Tibial nerve (tissue), 4 donors: ENCODE measurements at regions not wholly inside any gene's neighbourhood (a gene's known extent, or its start where the extent isn't known, plus 50 kb on each side); places are given as distances from the start of the nearest gene placed in this dataset.

Experiments
- DNase-seq, 2 donors: peaks; one replicate each; pipeline ENCODE4 v3.0.0-alpha.2; 2019; ENCODE audit warnings: low spot score in 2 of 2
- H3K27ac ChIP-seq, 4 donors: fragments of 200-600 bp; sonication (generic) in 3 of 4; one replicate each; pipeline ENCODE4 v1.5.1; 2017 to 2019; ENCODE audit warnings: mild to moderate bottlenecking in 1 of 4
- H3K27me3 ChIP-seq, 2 donors: fragments of 200-600 bp; sonication (generic) in 1 of 2; one replicate each; pipeline versions ENCODE4 v1.5.1 to v1.6.0; 2017 to 2019
- H3K36me3 ChIP-seq, 3 donors: fragments of 200-600 bp; sonication (generic); one replicate each; pipeline ENCODE4 v1.5.1; 2018 to 2019
- H3K4me1 ChIP-seq, 4 donors: fragments of 200-600 bp; sonication (generic) in 3 of 4; one replicate each; pipeline ENCODE4 v1.5.1; 2017 to 2019
- H3K4me3 ChIP-seq, 4 donors: fragments of 200-600 bp; sonication (generic) in 3 of 4; one replicate each; pipeline ENCODE4 v1.5.1; 2017 to 2019; ENCODE audit warnings: mild to moderate bottlenecking in 1 of 4, moderate library complexity in 1 of 4
- H3K9me3 ChIP-seq, 4 donors: fragments of 200-600 bp; sonication (generic) in 3 of 4; one replicate each; pipeline ENCODE4 v1.5.1; 2017 to 2019
- CTCF ChIP-seq, 5 experiments: fragments of 200-600 bp in 3 of 5; fragments of 450-650 bp in 2 of 5; sonication (generic) in 3 of 5; IDR thresholded peaks; one replicate each; pipeline ENCODE4 v1.5.1; 2016 to 2019; ENCODE audit warnings: antibody characterized with exemption in 5 of 5, mild to moderate bottlenecking in 3 of 5, moderate library complexity in 2 of 5
- EP300 ChIP-seq, 2 donors: sonication (generic); formaldehyde crosslinking; IDR thresholded peaks; one replicate each; pipeline ENCODE4 v1.6.1; 2017; ENCODE audit warnings: antibody characterized with exemption in 2 of 2, mild to moderate bottlenecking in 1 of 2
- POLR2A ChIP-seq, 2 donors: fragments of 450-650 bp; IDR thresholded peaks; one replicate each; pipeline ENCODE4 v1.6.1; 2017; ENCODE audit warnings: antibody characterized with exemption in 2 of 2, mild to moderate bottlenecking in 2 of 2, moderate library complexity in 2 of 2
- WGBS, 2 donors: methylation state at CpG; one replicate each; pipeline ENCODE4 v1.1.5; 2018; 5-methylcytosine and 5-hydroxymethylcytosine counted together

DNA sequence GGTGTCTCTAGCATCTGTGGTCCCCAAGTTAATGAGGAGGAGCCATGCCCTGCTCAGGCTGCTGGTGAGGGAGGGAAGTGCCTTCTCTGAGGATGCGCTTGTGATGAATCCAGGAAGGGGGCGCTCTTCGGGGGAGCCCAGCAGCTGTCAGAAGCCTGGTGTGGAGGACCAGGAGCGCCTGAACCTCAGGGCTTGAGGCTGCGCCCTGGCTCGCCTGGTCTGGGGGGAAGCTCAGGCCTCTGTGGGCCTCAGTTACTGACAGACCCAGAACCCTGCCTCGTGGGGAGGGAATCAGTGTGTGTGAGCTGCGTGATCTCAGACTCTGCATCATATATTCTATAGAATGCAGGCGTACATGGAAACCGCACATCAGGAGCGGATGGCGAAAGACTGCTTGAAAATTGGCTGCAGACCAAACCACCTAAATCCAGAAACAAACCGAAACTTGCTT lies 126.1 kb downstream of the SEC14L1 start:
- Histone ChIP-seq H3K27me3 (no peaks in the 10 kb centered on the region), H3K4me1 (no peaks in the 10 kb centered on the region), H3K4me3 (no peak overlapping the region), H3K27ac (no peak overlapping the region), H3K36me3 (no peaks in the 10 kb centered on the region), H3K9me3 (no peaks in the 10 kb centered on the region)
- no peak for DNase-seq
- TF ChIP-seq EP300 (IDR thresholded peaks at IDR 0.05) (no peak), CTCF (IDR thresholded peaks at IDR 0.05) (no peak), POLR2A (IDR thresholded peaks at IDR 0.05) (no peak)
- WGBS, 2 donors: 65 to 74% methylated on average over 12 to 13 of the region's 13 CpGs

- Histone ChIP-seq H3K4me3 (no peak overlapping the region), H3K27me3 (peaks cover 0 to 7% of the 10 kb centered on the region in 2 donors), H3K27ac (no peak overlapping the region), H3K36me3 (no peaks in the 10 kb centered on the region), H3K4me1 (no peaks in the 10 kb centered on the region), H3K9me3 (no peaks in the 10 kb centered on the region)
- TF ChIP-seq EP300 (IDR thresholded peaks at IDR 0.05) (no peak), CTCF (IDR thresholded peaks at IDR 0.05) (no peak)
- DNase-seq: no peak
- 91 to 93% methylated on average over 18 of the region's 18 CpGs for WGBS, 2 donors
These were observed 129.2 kb downstream of the SEC14L1 start for GRCh38 chr17:77269696-77270681.

- 76 to 79% methylated on average over 8 of the region's 8 CpGs for WGBS, 2 donors
- no peak for DNase-seq
- Histone ChIP-seq H3K4me1 (peaks cover 0 to 5% (median 0%) of the 10 kb centered on the region in 4 donors), H3K36me3 (no peaks in the 10 kb centered on the region), H3K27me3 (peaks cover 0 to 7% of the 10 kb centered on the region in 2 donors), H3K4me3 (no peak overlapping the region), H3K27ac (no peak overlapping the region), H3K9me3 (no peaks in the 10 kb centered on the region)
- TF ChIP-seq CTCF (IDR thresholded peaks at IDR 0.05) (no peak), POLR2A (IDR thresholded peaks at IDR 0.05) (no peak), EP300 (IDR thresholded peaks at IDR 0.05) (no peak)
These were observed 130.6 kb downstream of the SEC14L1 start for GRCh38 chr17:77271411-77271810.

DNA sequence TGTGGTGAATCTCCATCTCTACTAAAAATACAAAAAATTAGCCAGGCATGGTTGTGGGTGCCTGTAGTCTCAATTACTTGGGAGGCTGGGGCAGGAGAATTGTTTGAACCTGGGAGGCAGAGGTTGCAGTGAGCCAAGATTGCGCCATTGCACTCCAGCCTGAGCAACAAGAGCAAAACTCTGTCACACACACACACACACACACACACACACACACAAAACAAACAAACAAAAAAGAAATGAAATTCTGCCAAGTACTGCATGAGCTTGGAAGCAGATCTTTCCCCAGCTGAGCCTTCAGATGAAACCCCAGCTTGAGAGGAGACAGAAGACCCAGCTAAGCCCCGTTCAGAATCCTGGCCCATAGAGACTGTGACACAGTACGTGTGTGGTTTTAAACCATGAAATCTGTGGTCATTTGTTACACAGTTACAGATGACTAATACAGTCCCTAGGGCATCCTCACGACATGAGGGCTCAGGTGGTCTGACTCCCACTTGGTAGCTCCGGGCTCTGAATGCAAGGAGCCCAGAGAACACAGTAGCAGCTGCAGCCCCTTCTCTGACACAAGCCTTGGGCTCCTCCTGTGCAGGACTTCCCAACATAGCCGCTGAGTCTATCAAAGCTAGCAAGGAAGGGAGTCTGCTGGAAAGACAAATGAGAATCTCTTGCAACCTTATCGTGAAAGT lies 132.8 kb downstream of the SEC14L1 start:
- H3K9me3 ChIP-seq: no peaks in the 10 kb centered on the region
- no peak overlapping the region for H3K4me3 ChIP-seq
- H3K27me3 ChIP-seq: peaks cover 0 to 7% of the 10 kb centered on the region in 2 donors
- no peak for TF ChIP-seq POLR2A (IDR thresholded peaks at IDR 0.05)
- TF ChIP-seq CTCF (IDR thresholded peaks at IDR 0.05): no peak
- TF ChIP-seq EP300 (IDR thresholded peaks at IDR 0.05): no peak
- peaks cover 0 to 5% (median 0%) of the 10 kb centered on the region in 4 donors for H3K4me1 ChIP-seq
- H3K27ac ChIP-seq: no peak overlapping the region
- no peaks in the 10 kb centered on the region for H3K36me3 ChIP-seq
- DNase-seq: no peak
- 89 to 90% methylated on average over 7 of the region's 7 CpGs for WGBS, 2 donors
